Choroid plexus epithelial cell (primary cell): ENCODE measurements at regions not wholly inside any gene's neighbourhood (a gene's known extent, or its start where the extent isn't known, plus 50 kb on each side); places are given as distances from the start of the nearest gene placed in this dataset.

Experiments used
- DNase-seq: peaks from one replicate; pipeline ENCODE4 v3.0.0-alpha.2; 2010; ENCODE audit warnings: low read depth
- H3K4me3 ChIP-seq: 2 replicates; pipeline ENCODE4 v1.5.1; 2011; ENCODE audit warnings: low read depth, mild to moderate bottlenecking, control low read depth, low read length, moderate library complexity
- TF ChIP-seq, protein P1 (sequence below): conservative IDR thresholded peaks from 2 replicates; pipeline ENCODE4 v1.5.1; 2011; ENCODE audit warnings: low read depth, mild to moderate bottlenecking, control low read depth, inconsistent platforms, low read length, moderate library complexity

DNA sequence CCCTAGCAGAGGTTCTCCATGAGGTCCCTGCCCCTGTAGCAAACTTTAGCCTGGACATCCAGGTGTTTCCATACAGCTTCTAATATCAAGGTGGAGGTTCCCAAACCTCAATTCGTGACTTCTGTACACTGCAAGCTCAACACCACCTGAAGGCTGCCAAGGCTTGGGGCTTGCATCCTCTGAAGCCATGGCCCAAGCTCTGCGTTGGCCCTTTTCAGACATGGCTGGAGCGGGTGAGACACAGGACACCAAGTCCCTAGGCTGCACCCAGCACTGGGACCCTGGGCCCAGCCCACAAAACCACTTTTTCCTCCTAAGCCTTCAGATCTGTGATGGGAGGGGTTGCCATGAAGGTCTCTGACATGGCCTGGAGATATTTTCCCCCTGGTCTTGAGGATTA lies 1292.0 kb downstream of the CDH8 start:
- DNase-seq, result no peak
- no peak overlapping the region for H3K4me3 ChIP-seq
- TF ChIP-seq, protein P1, sequence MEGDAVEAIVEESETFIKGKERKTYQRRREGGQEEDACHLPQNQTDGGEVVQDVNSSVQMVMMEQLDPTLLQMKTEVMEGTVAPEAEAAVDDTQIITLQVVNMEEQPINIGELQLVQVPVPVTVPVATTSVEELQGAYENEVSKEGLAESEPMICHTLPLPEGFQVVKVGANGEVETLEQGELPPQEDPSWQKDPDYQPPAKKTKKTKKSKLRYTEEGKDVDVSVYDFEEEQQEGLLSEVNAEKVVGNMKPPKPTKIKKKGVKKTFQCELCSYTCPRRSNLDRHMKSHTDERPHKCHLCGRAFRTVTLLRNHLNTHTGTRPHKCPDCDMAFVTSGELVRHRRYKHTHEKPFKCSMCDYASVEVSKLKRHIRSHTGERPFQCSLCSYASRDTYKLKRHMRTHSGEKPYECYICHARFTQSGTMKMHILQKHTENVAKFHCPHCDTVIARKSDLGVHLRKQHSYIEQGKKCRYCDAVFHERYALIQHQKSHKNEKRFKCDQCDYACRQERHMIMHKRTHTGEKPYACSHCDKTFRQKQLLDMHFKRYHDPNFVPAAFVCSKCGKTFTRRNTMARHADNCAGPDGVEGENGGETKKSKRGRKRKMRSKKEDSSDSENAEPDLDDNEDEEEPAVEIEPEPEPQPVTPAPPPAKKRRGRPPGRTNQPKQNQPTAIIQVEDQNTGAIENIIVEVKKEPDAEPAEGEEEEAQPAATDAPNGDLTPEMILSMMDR, result no peak

DNA sequence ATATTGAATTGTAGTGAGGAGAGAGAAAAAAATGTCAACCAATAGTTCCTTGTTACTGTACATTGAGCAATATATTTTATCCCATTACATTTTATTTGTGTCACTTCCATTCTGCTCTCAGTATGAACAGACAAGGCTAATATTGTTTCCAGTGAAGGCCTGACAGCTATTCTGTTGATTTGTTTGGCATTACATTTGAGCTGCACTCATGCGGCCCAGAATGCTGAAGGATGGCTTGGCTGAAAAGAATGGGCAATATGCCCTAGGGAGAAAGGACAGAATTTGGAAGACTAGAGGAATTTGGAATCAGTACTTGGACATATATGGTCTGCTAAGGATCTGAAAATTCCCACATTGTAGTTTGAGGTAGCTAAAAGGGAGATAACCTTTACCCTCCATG lies 1294.4 kb downstream of the CDH8 start:
- TF ChIP-seq, protein P1, result no peak
- no peak for DNase-seq
- H3K4me3 ChIP-seq, result no peak overlapping the region

DNA sequence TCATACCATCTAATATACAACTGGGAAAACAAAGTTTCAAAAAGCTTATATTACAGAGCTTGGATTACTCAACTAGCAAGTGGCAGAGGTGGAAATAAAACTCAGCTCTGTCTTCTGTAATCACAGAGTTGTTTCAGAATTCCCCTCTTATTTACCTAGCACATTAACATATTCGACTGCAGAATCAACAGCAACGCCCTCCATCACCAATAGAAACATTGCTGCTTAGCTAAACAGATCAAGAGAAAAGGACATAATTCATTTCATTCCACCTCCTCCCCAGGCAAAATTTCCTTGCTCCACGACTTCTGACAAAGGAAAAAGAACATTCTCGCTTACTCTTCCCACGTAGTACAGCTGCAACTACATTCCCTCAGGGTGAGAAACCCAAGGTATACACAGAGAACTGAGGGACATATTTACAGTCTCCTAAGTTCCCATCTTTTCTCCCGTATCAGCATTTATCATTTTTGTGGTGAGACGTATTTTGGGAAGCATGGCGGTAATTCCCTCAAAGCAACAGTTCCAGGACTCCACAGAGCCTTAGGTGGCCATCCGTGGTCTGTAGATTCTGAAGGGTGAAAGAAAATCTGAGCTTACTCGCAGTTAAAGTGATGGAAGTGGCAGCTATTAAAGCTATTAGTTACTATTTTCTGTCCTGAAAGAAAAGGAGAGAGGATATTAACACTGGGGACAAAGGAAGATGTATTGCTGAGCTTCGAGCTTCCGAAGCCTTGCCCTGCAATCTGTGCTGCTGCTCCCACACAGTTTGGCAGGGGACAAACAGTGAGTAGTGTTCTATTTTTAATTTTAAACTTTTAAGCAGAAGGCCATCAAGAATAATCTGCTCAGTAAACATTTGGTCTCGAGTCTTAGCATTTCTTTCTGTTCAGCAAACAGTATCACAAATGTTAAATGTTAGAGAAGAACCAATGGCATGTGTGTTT lies 1296.2 kb downstream of the CDH8 start:
- no peak for DNase-seq
- H3K4me3 ChIP-seq, result no peak overlapping the region
- TF ChIP-seq, protein P1, result no peak

DNA sequence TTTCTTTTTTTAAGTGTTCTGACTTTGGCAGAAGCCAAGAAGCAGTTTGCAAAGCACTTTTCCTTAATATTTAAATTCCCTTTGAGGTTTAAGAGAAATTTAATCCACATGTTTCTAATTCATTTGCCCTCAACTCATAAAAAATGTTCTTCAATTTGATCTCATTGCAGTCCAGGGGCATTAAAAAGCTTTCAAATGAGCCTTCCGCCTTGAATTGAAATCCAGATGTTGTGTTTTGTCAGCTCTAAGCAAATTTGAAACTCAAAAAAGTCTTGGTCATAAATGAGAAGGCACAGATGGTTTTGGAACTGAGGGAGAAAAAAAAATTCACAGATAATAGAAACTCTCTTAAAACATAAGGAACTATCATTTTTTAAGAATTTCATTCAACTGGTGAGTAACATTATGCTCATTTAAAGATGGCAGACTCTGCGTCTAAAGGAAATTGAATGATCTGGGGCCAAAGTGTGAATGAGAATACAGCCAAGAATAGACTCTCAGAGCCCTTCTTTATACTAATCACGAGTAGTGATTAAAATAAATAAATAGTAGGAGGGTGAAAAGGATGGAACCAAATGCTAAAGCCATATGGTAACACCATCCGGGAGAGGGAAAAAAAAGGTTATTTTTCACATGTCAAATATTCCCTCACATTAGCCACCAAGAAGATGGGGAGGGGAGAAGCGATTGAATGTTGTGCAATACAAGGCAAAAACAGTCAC lies 1304.7 kb downstream of the CDH8 start:
- TF ChIP-seq, protein P1, result no peak
- H3K4me3 ChIP-seq, result no peak overlapping the region
- no peak for DNase-seq

DNA sequence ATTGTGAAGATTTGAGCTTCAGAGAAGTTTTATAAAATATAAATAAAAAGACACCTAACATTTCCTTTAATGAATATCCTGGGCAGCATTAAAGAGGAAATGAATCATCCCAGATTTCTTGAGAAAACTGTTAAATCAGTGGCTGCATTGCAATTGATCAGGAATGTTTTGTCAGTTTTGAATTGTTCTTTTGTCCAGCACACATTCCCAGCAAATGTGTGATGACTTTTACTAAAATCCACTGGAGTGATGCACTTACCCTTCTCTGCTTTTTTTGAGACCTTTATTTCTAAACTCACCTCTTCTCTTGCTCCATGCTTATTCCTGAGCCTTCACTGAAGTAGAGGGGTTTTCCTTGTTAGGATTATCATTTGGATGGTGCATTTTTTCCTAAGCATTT lies 1307.2 kb downstream of the CDH8 start:
- H3K4me3 ChIP-seq, result no peak overlapping the region
- TF ChIP-seq, protein P1, result no peak
- no peak for DNase-seq

DNA sequence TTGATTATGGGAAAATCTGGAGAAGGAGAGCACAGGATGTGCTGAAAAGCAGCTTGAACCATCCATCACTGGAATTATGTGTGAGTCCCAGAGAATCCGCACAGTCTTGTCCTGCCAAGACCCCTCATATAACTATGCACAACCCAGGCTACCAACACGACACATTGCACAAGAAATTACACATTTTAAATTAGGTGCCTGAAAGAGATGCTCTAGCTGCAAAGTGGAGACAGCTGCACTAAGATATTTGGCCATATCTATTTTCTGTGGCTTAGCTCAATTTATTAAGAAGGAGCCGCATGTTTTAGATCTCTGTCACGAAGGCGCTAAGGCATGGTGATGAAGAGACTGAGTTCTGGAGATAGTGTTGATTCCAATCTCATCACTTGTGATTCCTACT lies 1308.4 kb downstream of the CDH8 start:
- TF ChIP-seq, protein P1, result no peak

More for the DNA sequence above, 1308.4 kb downstream of the CDH8 start:
- no peak for DNase-seq
- no peak overlapping the region for H3K4me3 ChIP-seq
